Adrenal gland (tissue), 9 donors: ENCODE measurements at regions not wholly inside any gene's neighbourhood (a gene's known extent, or its start where the extent isn't known, plus 50 kb on each side); places are given as distances from the start of the nearest gene placed in this dataset.

Source experiments
- DNase-seq, 7 donors: peaks; one replicate each; pipeline ENCODE4 v3.0.0-alpha.2; 2019 to 2020
- H3K27ac ChIP-seq, 5 donors: fragments of 200-600 bp; sonication (generic) in 4 of 5; 1 replicate in 3 of 5; 2 replicates in 2 of 5; pipeline versions ENCODE4 v1.5.1 to v1.8.0; 2016 to 2020; ENCODE audit warnings: mild to moderate bottlenecking in 1 of 5
- H3K27me3 ChIP-seq: fragments of 200-600 bp; 2 replicates; pipeline ENCODE4 v1.8.0; 2021
- H3K36me3 ChIP-seq, 2 donors: fragments of 200-600 bp; replicated peaks in 1 of 2; 1 replicate in 1 of 2; 2 replicates in 1 of 2; pipeline versions ENCODE4 v1.5.1 to v1.8.0; 2018 to 2022
- H3K4me1 ChIP-seq, 2 donors: fragments of 200-600 bp; replicated peaks in 1 of 2; 1 replicate in 1 of 2; 2 replicates in 1 of 2; pipeline versions ENCODE4 v1.5.1 to v1.8.0; 2018 to 2021
- H3K4me3 ChIP-seq, 4 donors: fragments of 200-600 bp; sonication (generic) in 3 of 4; one replicate each; pipeline ENCODE4 v1.5.1; 2016 to 2018
- H3K9me3 ChIP-seq, 3 donors: fragments of 200-600 bp; sonication (generic) in 1 of 3; replicated peaks in 1 of 3; 1 replicate in 2 of 3; 2 replicates in 1 of 3; pipeline versions ENCODE4 v1.5.1 to v1.8.0; 2016 to 2021
- POLR2A ChIP-seq, 2 donors: fragments of 450-650 bp; IDR thresholded peaks; one replicate each; pipeline ENCODE4 v1.6.1; 2017; ENCODE audit warnings: antibody characterized with exemption in 2 of 2, mild to moderate bottlenecking in 2 of 2, moderate library complexity in 1 of 2
- WGBS, 4 donors: extraction: QIAGEN DNeasy Blood & Tissue Kit in 2 of 4; methylation state at CpG; one replicate each; pipeline versions ENCODE4 v1.1.5 to v1.1.7; 2013 to 2017; 5-methylcytosine and 5-hydroxymethylcytosine counted together
- intact Hi-C, 2 donors: fragments of 100-400 bp; cut with DNase I; formaldehyde crosslinking; loops; one replicate each; pipeline versions ENCODE4 v1.14.1 to v1.15.0; 2022 to 2023
- TF ChIP-seq, protein P1 (sequence below), 6 experiments: fragments of 450-650 bp in 4 of 6; fragments of 200-600 bp in 2 of 6; sonication (generic) in 1 of 6; IDR thresholded peaks; 1 replicate in 5 of 6; 2 replicates in 1 of 6; pipeline versions ENCODE4 v1.5.1 to v1.8.0; 2016 to 2021; ENCODE audit warnings: antibody characterized with exemption in 6 of 6, mild to moderate bottlenecking in 2 of 6, moderate library complexity in 1 of 6
- donor health status: healthy with polysubstance abuse.
- donor health status: Bipolar disorder and iron deficiency.
- donor health status: DM: yes; HTN: yes; CAD: no.
- donor health status: DM: no; HTN: no; CAD: no.
- donor health status: DM: no; HTN: no; CAD: no.

DNA sequence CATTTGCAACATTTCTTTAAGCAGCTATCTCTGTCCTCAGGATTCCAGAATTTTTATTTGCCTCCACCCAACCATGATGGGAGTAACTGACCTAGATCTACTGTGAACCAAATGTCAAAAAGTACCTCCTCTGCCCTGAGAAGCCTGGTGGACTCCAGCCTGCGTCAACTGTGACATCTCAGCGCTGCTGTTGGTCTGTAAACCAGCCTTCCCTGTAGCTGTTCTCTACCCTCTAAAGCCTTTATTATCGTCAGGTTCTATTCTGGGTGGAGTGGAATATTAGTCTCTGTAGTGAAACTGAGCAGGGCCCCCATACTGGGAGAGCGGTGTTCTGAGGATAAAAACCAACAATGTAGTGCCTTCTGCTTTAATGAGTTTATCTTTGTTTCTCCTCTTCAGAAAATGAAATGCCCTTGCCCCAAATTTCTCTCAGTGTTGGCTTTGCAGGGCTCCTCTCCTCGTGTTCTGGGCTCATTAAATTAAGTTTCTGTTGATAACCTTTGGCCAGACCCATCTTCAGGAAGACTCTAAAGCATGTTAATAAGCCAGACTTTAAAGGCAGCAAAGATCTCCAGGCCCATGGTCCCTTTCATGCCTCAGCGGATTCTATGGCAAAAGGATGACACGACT lies 223.1 kb upstream of the PLXNA2 start:
- Histone ChIP-seq H3K9me3 (no peaks in the 10 kb centered on the region), H3K36me3 (no peaks in the 10 kb centered on the region), H3K27ac (no peak overlapping the region), H3K27me3 (no peaks in the 10 kb centered on the region), H3K4me3 (no peak overlapping the region), H3K4me1 (no peaks in the 10 kb centered on the region)
- no peak for TF ChIP-seq POLR2A (IDR thresholded peaks at IDR 0.05)
- TF ChIP-seq, protein P1, sequence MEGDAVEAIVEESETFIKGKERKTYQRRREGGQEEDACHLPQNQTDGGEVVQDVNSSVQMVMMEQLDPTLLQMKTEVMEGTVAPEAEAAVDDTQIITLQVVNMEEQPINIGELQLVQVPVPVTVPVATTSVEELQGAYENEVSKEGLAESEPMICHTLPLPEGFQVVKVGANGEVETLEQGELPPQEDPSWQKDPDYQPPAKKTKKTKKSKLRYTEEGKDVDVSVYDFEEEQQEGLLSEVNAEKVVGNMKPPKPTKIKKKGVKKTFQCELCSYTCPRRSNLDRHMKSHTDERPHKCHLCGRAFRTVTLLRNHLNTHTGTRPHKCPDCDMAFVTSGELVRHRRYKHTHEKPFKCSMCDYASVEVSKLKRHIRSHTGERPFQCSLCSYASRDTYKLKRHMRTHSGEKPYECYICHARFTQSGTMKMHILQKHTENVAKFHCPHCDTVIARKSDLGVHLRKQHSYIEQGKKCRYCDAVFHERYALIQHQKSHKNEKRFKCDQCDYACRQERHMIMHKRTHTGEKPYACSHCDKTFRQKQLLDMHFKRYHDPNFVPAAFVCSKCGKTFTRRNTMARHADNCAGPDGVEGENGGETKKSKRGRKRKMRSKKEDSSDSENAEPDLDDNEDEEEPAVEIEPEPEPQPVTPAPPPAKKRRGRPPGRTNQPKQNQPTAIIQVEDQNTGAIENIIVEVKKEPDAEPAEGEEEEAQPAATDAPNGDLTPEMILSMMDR (IDR thresholded peaks at IDR 0.05): no peak
- no peak for DNase-seq
- WGBS, 4 donors: 77 to 80% (median 79%) methylated on average over 7 of the region's 7 CpGs
- intact Hi-C loops: no loop called here

DNA sequence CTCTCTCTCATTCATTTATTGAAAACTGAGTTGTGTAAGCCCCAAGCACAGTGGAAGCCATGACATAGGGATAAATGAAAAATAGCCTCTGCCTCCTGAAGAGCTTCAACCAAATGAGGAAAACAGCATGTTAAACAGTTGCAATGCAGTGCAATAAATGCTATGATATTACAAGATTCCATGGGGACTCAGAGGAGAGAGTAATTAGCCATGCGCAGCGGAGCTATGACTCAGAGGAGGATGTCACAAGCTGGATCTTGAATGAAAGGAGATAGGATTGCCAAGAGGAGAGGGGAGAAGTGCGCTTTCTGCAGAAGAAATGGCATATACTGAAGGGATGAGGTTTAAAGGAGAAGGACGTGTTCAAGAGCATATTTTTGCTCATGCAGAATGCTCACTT lies 231.3 kb upstream of the PLXNA2 start:
- Histone ChIP-seq H3K4me3 (no peak overlapping the region), H3K27ac (no peak overlapping the region), H3K36me3 (no peaks in the 10 kb centered on the region), H3K4me1 (peaks cover 0 to 6% of the 10 kb centered on the region in 2 donors), H3K27me3 (no peaks in the 10 kb centered on the region), H3K9me3 (no peaks in the 10 kb centered on the region)
- peak in 5 of 7 donors; percentile 22 to 63 (median 47) for DNase-seq
- TF ChIP-seq, protein P1 (IDR thresholded peaks at IDR 0.05): no peak
- TF ChIP-seq POLR2A (IDR thresholded peaks at IDR 0.05): no peak
- intact Hi-C loops: no loop called here
- WGBS, 4 donors: 48 to 70% (median 53%) methylated on average over 4 of the region's 4 CpGs

DNA sequence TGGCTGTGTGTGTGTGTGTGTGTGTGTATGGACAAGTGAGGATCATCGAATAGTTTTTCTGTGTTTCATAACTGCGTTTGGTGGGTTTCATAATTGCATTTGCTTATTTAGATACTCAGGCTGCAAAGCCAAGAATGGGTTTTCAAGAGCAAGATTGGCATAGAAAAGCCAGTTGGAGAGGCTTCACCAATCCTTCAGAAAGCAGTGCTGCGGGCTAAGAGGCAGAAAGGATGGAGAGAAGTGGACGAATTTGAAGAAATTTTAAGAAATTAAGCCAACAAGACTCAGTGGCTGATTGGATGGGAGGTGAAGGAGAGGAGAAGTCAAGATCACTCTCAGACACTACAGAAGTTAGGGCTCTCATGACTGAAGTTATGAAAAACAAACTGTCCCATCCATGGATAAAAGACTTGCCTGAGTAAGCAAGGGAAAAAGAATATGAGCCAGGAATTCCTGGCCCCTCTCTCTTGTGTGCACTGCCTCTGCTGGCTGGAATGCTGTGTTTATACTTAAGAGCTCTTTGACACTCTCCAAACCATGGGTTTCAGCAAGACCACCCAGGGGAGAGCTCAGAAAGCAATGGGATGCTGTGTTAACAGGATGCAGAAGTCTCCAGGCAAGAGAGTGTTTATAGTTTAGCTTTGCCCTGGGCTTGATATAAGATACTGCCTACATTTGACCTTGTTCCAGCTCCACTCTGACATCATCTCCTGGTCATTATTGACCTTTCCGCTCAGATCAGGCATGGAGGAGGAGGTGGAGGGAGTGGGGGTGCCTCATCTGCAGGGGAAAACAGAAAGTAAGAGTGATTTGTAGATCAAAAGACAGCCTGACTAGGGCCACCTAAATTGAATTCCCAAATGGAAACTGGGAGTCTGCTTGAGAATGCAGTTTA lies 232.0 kb upstream of the PLXNA2 start:
- Histone ChIP-seq H3K9me3 (no peaks in the 10 kb centered on the region), H3K36me3 (no peaks in the 10 kb centered on the region), H3K4me3 (no peak overlapping the region), H3K4me1 (peaks cover 4 to 6% of the 10 kb centered on the region in 2 donors), H3K27me3 (no peaks in the 10 kb centered on the region), H3K27ac (peak overlapping the region in 2 of 5 donors; percentile 20 to 32)
- DNase-seq: peak in 5 of 7 donors; percentile 28 to 54 (median 47)
- intact Hi-C loops: no loop called here
- TF ChIP-seq POLR2A (IDR thresholded peaks at IDR 0.05): no peak
- TF ChIP-seq, protein P1 (IDR thresholded peaks at IDR 0.05): no peak
- 56 to 61% (median 59%) methylated on average over 5 of the region's 5 CpGs for WGBS, 4 donors

DNA sequence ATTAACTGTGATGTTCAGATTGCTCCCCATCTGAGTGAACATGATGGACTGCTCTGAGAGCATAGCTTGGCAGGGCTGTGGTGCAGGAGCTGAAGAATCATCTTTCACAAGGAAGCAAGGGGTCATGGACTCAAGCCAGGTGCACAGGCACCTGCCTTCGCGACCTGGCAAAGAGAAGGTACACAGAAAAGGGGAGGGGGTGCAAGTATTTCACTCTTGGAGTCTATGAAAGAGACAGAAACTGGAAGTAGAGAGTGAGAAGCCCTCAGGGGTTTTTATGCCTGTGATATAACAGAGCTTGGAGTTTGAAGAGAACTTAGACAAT lies 232.6 kb upstream of the PLXNA2 start:
- no peak for TF ChIP-seq POLR2A (IDR thresholded peaks at IDR 0.05)
- TF ChIP-seq, protein P1 (IDR thresholded peaks at IDR 0.05): no peak
- WGBS, 4 donors: 27 to 54% (median 39%) methylated on average over 2 of the region's 2 CpGs
- no peaks in the 10 kb centered on the region for H3K9me3 ChIP-seq
- H3K4me3 ChIP-seq: no peak overlapping the region
- no peaks in the 10 kb centered on the region for H3K36me3 ChIP-seq
- intact Hi-C loops: no loop called here
- H3K4me1 ChIP-seq: peaks cover 4 to 6% of the 10 kb centered on the region in 2 donors
- peak overlapping the region in 2 of 5 donors; percentile 20 to 32 for H3K27ac ChIP-seq
- DNase-seq: no peak
- H3K27me3 ChIP-seq: no peaks in the 10 kb centered on the region
